CD1c-positive myeloid dendritic cell (primary cell): ENCODE measurements at regions not wholly inside any gene's neighbourhood (a gene's known extent, or its start where the extent isn't known, plus 50 kb on each side); places are given as distances from the start of the nearest gene placed in this dataset.

Experiments
- DNase-seq: peaks from one replicate; pipeline ENCODE4 v3.0.0-alpha.2; 2016; ENCODE audit errors: extremely low spot score

- DNase-seq = no peak
These were observed 409.1 kb downstream of the TAF11L14 start for GRCh38 chr5:18043344-18043743.

GRCh38 chr5:18048449-18048848 lies 414.2 kb downstream of the TAF11L14 start:
- no peak for DNase-seq

GRCh38 chr5:18050345-18050744 lies 416.1 kb downstream of the TAF11L14 start:
- no peak for DNase-seq

- DNase-seq = no peak
These were observed 416.5 kb downstream of the TAF11L14 start for GRCh38 chr5:18050776-18051175.

- DNase-seq = no peak
These were observed 417.7 kb downstream of the TAF11L14 start for GRCh38 chr5:18051953-18052352.

- no peak for DNase-seq
These were observed 418.3 kb downstream of the TAF11L14 start for GRCh38 chr5:18052569-18052968.

- DNase-seq = no peak
These were observed 423.5 kb downstream of the TAF11L14 start for GRCh38 chr5:18057725-18058124.

GRCh38 chr5:18067615-18068014 lies 433.4 kb downstream of the TAF11L14 start:
- DNase-seq = no peak

GRCh38 chr5:18068826-18069225 lies 434.6 kb downstream of the TAF11L14 start:
- no peak for DNase-seq

- no peak for DNase-seq
These were observed 435.5 kb downstream of the TAF11L14 start for GRCh38 chr5:18069790-18070189.

- DNase-seq = no peak
These were observed 438.3 kb downstream of the TAF11L14 start for GRCh38 chr5:18072600-18072999.

- no peak for DNase-seq
These were observed 440.7 kb downstream of the TAF11L14 start for GRCh38 chr5:18074961-18075360.

- DNase-seq = no peak
These were observed 443.9 kb downstream of the TAF11L14 start for GRCh38 chr5:18078157-18078556.

- DNase-seq = no peak
These were observed 445.6 kb downstream of the TAF11L14 start for GRCh38 chr5:18079831-18080230.

- no peak for DNase-seq
These were observed 453.8 kb downstream of the TAF11L14 start for GRCh38 chr5:18088020-18088579.

GRCh38 chr5:18090177-18090576 lies 455.9 kb downstream of the TAF11L14 start:
- DNase-seq = no peak

- DNase-seq = no peak
These were observed 456.9 kb downstream of the TAF11L14 start for GRCh38 chr5:18091142-18091541.

- no peak for DNase-seq
These were observed 457.5 kb downstream of the TAF11L14 start for GRCh38 chr5:18091758-18092157.

GRCh38 chr5:18095061-18095460 lies 460.8 kb downstream of the TAF11L14 start:
- no peak for DNase-seq

- DNase-seq = no peak
These were observed 463.6 kb downstream of the TAF11L14 start for GRCh38 chr5:18097817-18098216.

GRCh38 chr5:18098691-18099090 lies 464.4 kb downstream of the TAF11L14 start:
- no peak for DNase-seq

- DNase-seq = no peak
These were observed 465.0 kb downstream of the TAF11L14 start for GRCh38 chr5:18099261-18099660.

GRCh38 chr5:18101532-18101931 lies 467.3 kb downstream of the TAF11L14 start:
- no peak for DNase-seq

- DNase-seq = no peak
These were observed 468.5 kb downstream of the TAF11L14 start for GRCh38 chr5:18102733-18103132.
